Keratinocyte (primary cell): ENCODE measurements at regions not wholly inside any gene's neighbourhood (a gene's known extent, or its start where the extent isn't known, plus 50 kb on each side); places are given as distances from the start of the nearest gene placed in this dataset.

ENCODE experiments used
- DNase-seq: peaks from one replicate; pipeline ENCODE4 v3.0.0-alpha.2; 2011; ENCODE audit warnings: low read depth, missing footprints, low spot score
- FAIRE-seq: peaks from 2 replicates; lab custom pipeline; 2011; peaks lifted over from hg19 to GRCh38; lab: Jason Lieb, UNC
- H2AFZ ChIP-seq: 2 replicates; pipeline ENCODE4 v1.6.0; 2012; ENCODE audit warnings: low read length, control low read depth, inconsistent platforms; ENCODE audit not compliant: control insufficient read depth
- H3K27ac ChIP-seq: 2 replicates; pipeline ENCODE4 v1.5.1; 2011; ENCODE audit warnings: low read length; ENCODE audit not compliant: control insufficient read depth, insufficient read depth
- H3K27me3 ChIP-seq: 3 replicates; pipeline ENCODE4 v1.6.0; 2011; ENCODE audit warnings: low read length; ENCODE audit not compliant: control insufficient read depth, insufficient read depth; ENCODE audit errors: extremely low read depth
- H3K36me3 ChIP-seq, 2 experiments: 2 replicates in 1 of 2; 3 replicates in 1 of 2; pipeline ENCODE4 v1.5.1; 2011; ENCODE audit warnings: low read length in 2 of 2, mild to moderate bottlenecking in 1 of 2; ENCODE audit not compliant: control insufficient read depth in 2 of 2, insufficient read depth in 2 of 2; ENCODE audit errors: extremely low read depth in 1 of 2
- H3K4me1 ChIP-seq: 3 replicates; pipeline ENCODE4 v1.5.1; 2011; ENCODE audit warnings: low read length; ENCODE audit not compliant: control insufficient read depth, insufficient read depth; ENCODE audit errors: extremely low read depth
- H3K4me2 ChIP-seq: 3 replicates; pipeline ENCODE4 v1.6.0; 2011; ENCODE audit warnings: low read depth, low read length; ENCODE audit not compliant: control insufficient read depth, insufficient read depth; ENCODE audit errors: extremely low read depth
- H3K4me3 ChIP-seq, 3 experiments: fragments of 200-600 bp in 1 of 3; sonication (generic) in 1 of 3; 2 replicates in 2 of 3; 3 replicates in 1 of 3; pipeline ENCODE4 v1.5.1; 2011 to 2016; ENCODE audit warnings: low read length in 3 of 3, mild to moderate bottlenecking in 3 of 3, control low read depth in 2 of 3, inconsistent platforms in 1 of 3, low read depth in 1 of 3, mixed read lengths in 1 of 3, mixed run types in 1 of 3, moderate library complexity in 1 of 3; ENCODE audit not compliant: control insufficient read depth in 2 of 3, insufficient read depth in 2 of 3; ENCODE audit errors: extremely low read depth in 1 of 3
- H3K79me2 ChIP-seq: 2 replicates; pipeline ENCODE4 v1.6.0; 2012; ENCODE audit warnings: low read length; ENCODE audit not compliant: control insufficient read depth, insufficient read depth
- H3K9ac ChIP-seq: 3 replicates; pipeline ENCODE4 v1.6.0; 2011; ENCODE audit warnings: low read length; ENCODE audit not compliant: control insufficient read depth, insufficient read depth; ENCODE audit errors: extremely low read depth
- H3K9me1 ChIP-seq: 3 replicates; pipeline ENCODE4 v1.6.0; 2011; ENCODE audit warnings: low read length; ENCODE audit not compliant: control insufficient read depth, insufficient read depth; ENCODE audit errors: extremely low read depth
- H3K9me3 ChIP-seq: 2 replicates; pipeline ENCODE4 v1.5.1; 2012; ENCODE audit warnings: low read depth, low read length; ENCODE audit not compliant: control insufficient read depth
- H4K20me1 ChIP-seq: 3 replicates; pipeline ENCODE4 v1.6.0; 2011; ENCODE audit warnings: low read length; ENCODE audit not compliant: control insufficient read depth, insufficient read depth; ENCODE audit errors: extremely low read depth
- CTCF ChIP-seq, 3 experiments: IDR thresholded peaks in 1 of 3; conservative IDR thresholded peaks in 1 of 3; optimal IDR thresholded peaks in 1 of 3; 2 replicates in 2 of 3; 3 replicates in 1 of 3; pipeline versions ENCODE3 to v1.5.1; 2011; ENCODE audit warnings: low read length in 3 of 3, mild to moderate bottlenecking in 3 of 3, moderate library complexity in 2 of 3, control low read depth in 1 of 3, inconsistent platforms in 1 of 3; ENCODE audit not compliant: insufficient read depth in 2 of 3; ENCODE audit errors: extremely low read depth in 1 of 3
- EZH2 ChIP-seq: IDR thresholded peaks from one replicate; pipeline ENCODE4 v1.6.1; 2012; ENCODE audit warnings: inconsistent platforms, mild to moderate bottlenecking, low read length, moderate library complexity
- dilution Hi-C: fragments of 300-500 bp; cut with MboI; formaldehyde crosslinking; loops from one replicate; pipeline ENCODE4 v1.7.0; 2020; ENCODE audit warnings: low sequenced_read_pairs; ENCODE audit not compliant: extremely low pct_ligation_motif_present

- TF ChIP-seq EZH2: no peak
- no peak for TF ChIP-seq CTCF (optimal IDR thresholded peaks at IDR 0.05 in 1 of 3, IDR thresholded peaks at IDR 0.05 in 1 of 3, conservative IDR thresholded peaks at IDR 0.05 in 1 of 3; ENCODE audit: extremely low read depth in 1 of 3, insufficient read depth in 2 of 3, low read length in 3 of 3)
- Histone ChIP-seq H3K27ac (no peak overlapping the region), H3K27me3 (no peaks in the 10 kb centered on the region), H3K9me3 (no peaks in the 10 kb centered on the region), H3K79me2 (no peaks in the 10 kb centered on the region), H3K4me2 (no peak overlapping the region), H2AFZ (no peak overlapping the region), H3K9ac (no peak overlapping the region), H3K9me1 (no peaks in the 10 kb centered on the region), H4K20me1 (no peaks in the 10 kb centered on the region), H3K4me1 (no peaks in the 10 kb centered on the region), H3K4me3 (no peak overlapping the region), H3K36me3 (no peaks in the 10 kb centered on the region)
- dilution Hi-C loops: no loop called here
- no peak for FAIRE-seq
- DNase-seq: no peak
Observed at GRCh38 chr12:91851741-91852477, 293.7 kb downstream of the BTG1 start.

GRCh38 chr12:91846466-91847055, 299.1 kb downstream of the BTG1 start:
- H3K9ac ChIP-seq: no peak overlapping the region
- H3K79me2 ChIP-seq: no peaks in the 10 kb centered on the region
- H3K36me3 ChIP-seq: no peaks in the 10 kb centered on the region
- no peaks in the 10 kb centered on the region for H3K9me1 ChIP-seq
- H3K9me3 ChIP-seq: no peaks in the 10 kb centered on the region
- dilution Hi-C loops: no loop called here
- no peaks in the 10 kb centered on the region for H3K4me1 ChIP-seq
- FAIRE-seq (no peak), DNase-seq (no peak)
- H4K20me1 ChIP-seq: no peaks in the 10 kb centered on the region
- H3K4me3 ChIP-seq: no peak overlapping the region
- H3K4me2 ChIP-seq: no peak overlapping the region
- no peak for TF ChIP-seq EZH2
- no peak for TF ChIP-seq CTCF (optimal IDR thresholded peaks at IDR 0.05 in 1 of 3, IDR thresholded peaks at IDR 0.05 in 1 of 3, conservative IDR thresholded peaks at IDR 0.05 in 1 of 3; ENCODE audit: extremely low read depth in 1 of 3, insufficient read depth in 2 of 3, low read length in 3 of 3)
- no peaks in the 10 kb centered on the region for H3K27me3 ChIP-seq
- H2AFZ ChIP-seq: no peak overlapping the region
- H3K27ac ChIP-seq: no peak overlapping the region
